GM19395 (cell line): ENCODE measurements at regions not wholly inside any gene's neighbourhood (a gene's known extent, or its start where the extent isn't known, plus 50 kb on each side); places are given as distances from the start of the nearest gene placed in this dataset.
"Not testable (repeated sequence)": the region's sequence is repeated elsewhere in the genome, so short reads cannot be mapped to it uniquely, and the experiment has no call there.

ENCODE experiments used
- ATAC-seq: cut with Tn5 transposase; IDR thresholded peaks from one replicate; pipeline ENCODE4 v1.9.1; 2021; ENCODE audit warnings: mild to moderate bottlenecking, moderate library complexity; ENCODE audit not compliant: unreplicated experiment

DNA sequence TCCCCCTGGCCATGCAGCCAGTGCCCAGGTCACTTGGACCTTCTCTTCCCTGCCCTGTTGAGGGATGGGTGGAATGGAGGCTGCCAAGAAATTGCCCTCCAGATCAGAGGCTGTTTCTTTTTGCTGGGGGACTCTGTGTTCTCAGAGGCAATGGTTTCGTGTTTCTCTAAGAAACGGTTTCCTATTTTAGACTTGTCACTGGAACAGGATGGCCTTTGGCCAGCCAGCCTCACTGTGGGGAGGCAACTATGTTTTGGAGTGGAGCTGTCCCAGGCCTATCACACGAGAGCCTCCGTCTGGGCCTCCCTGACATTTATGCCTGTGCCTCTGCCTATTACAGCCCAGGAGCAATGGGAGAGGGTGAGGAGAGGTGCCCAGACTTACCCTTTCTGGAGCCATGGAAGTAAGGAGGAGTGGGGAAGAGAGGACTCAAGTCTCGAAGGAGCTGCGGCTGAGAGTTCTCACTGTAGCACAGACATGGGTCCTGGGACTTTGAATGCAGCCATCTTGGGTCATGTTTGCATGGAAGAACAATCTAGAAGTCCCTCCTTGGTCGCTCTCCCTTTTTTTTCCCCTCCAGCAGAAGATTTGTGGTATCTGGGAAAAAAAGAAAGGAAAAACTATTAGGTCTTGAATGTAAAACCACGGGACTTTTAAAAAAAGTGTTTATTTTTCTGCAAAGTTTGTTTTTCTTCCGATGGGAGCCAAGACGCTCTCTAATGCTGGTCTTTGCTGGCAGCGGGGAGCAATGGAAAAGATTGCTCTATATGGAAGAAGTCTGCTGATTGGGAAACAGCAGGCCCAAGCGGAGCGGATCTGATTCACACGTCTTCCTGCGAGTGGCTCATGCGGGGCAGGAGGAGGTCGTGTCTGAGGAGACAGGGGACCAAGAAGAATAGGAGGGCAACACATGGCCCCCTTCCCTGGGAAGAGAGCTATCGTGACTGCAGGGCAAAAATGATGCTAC lies 219.2 kb downstream of the FOXD2 start:
- no peak for ATAC-seq

GRCh38 chr1:47658161-47658920 lies 220.5 kb downstream of the FOXD2 start:
- no peak for ATAC-seq

GRCh38 chr1:47659146-47659545 lies 221.3 kb downstream of the FOXD2 start:
- ATAC-seq, result no peak

- ATAC-seq, result no peak
These were observed 222.8 kb downstream of the FOXD2 start for GRCh38 chr1:47660622-47661021.

DNA sequence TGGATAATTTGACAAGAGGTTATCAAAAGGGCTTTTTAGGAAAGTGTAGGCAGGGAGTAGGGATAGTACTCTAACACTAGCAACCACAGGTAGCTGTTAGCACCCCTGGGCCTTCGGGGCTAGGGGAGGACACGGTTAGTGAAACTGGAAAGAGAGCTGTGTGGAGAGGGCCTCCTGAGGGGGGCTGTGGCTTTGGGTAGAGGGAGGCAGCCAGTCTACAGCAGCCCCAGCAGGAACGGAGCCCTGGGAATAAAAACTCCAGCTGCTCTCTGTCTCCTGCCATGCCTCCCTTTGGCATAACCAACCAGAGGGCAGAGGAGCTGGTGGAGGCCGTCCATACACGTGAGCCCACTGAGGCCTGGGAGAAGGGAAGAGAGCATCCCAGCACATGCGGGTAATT lies 223.2 kb downstream of the FOXD2 start:
- ATAC-seq, result no peak

GRCh38 chr1:47662068-47662467 lies 224.2 kb downstream of the FOXD2 start:
- ATAC-seq, result no peak

- no peak for ATAC-seq
These were observed 225.4 kb downstream of the FOXD2 start for GRCh38 chr1:47663286-47663685.

DNA sequence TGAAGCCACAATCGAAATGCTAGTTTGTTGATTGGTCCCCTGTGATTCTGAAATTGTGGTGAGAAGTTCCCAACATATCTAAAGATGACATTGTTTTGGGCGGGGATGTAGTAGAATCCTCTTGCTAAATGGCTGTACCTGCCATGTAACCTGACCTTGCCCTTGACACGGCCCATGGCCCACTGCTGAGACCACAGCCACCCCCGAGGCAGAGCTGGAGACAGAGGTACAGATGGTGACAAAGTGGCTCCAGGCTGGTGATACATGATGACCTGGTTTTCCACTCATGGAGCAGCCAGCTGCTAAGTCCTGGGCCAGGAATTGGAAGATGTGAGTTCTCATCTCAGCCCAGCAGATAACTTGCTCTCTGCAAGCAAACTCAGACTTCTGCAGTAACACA lies 226.5 kb downstream of the FOXD2 start:
- no peak for ATAC-seq

- not testable (repeated sequence) for ATAC-seq
These were observed 227.1 kb downstream of the FOXD2 start for GRCh38 chr1:47664896-47665295.

- no peak for ATAC-seq
These were observed 231.3 kb downstream of the FOXD2 start for GRCh38 chr1:47669081-47669585.

DNA sequence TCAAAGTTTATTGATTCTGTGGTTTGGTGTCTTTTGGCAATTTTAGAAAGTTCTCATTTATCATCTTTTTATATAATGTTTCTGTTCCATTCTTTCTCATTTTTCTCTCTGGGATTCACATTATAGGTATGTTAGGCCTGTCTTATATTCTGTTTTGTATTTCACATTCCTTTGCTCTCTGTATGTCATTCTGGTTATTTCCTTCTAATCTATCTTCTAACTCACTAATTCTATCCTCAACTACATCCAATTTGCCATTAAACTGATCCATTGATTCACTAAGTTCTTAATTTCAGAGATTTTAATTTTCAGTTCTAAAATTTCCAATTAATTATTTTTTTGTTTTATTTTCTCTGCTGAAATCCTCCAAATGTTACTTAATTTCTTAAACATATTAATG lies 234.8 kb downstream of the FOXD2 start:
- ATAC-seq, result no peak

GRCh38 chr1:47674189-47674588 lies 236.3 kb downstream of the FOXD2 start:
- ATAC-seq, result no peak

DNA sequence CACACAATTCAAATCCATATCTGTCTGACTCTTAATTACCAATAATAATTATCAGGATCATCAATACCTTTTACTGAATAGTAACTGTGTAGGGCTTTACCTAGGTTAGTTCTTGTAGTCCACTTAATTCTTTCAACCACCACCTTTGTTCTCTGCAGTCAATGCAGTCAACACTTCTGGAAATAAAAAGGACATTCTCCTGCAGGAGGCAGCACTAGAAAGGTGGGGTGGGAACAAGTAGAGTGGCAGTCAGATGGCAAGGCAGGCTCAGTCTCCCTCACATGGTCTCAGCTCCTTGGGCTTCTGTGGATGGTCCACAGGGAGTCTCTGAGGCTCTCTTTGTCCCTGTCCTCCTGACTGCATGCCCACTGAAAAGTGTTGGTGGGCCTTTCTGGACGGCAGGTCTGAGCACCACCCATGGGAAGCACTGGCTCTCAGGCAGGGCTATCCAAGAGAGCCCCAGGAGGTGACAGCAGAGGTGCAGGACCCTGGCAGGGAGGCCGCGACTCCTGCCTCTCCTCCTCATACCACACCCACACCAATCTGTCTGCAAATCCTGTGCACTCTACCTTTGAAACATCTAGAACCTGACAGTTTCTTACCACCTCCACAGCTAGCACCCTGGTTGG lies 237.3 kb downstream of the FOXD2 start:
- ATAC-seq, result no peak

- no peak for ATAC-seq
These were observed 237.9 kb downstream of the FOXD2 start for GRCh38 chr1:47675721-47676120.

- ATAC-seq, result no peak
These were observed 238.6 kb downstream of the FOXD2 start for GRCh38 chr1:47676311-47677054.

DNA sequence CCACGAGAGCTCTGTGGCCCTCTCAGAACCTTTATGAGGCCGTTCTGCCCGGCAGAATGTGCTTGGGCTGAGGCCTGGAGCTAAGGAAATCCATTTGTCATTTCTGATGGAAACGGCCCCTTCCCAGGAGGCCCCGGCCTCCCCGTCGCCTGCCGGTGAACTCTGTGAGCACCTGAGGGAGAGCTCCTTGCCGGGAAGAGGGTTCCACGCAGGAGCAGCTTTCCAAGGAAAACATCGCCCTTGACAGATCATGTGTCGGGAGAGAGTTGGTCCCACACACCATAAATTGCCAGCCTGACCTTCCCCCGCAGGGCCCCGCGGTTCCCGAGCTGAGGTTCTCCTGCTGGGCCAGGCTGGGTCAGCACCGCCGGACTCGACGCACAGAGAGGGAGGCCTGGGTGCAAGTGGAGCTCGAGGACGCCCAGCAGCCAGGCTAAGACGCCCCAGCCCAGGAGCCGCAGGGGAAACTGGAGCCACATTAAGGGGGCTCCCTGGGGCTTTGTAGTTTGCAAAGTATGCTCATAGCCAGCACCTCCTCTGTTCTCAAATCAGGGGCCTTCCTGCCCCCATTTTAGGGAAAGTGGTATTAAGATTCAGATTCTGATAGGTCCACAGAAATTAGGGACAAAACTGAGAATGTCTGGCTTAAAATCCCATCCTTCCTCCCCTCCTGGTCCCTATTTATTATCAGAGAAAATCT lies 239.5 kb downstream of the FOXD2 start:
- no peak for ATAC-seq

- ATAC-seq, result no peak
These were observed 240.7 kb downstream of the FOXD2 start for GRCh38 chr1:47678464-47678980.

- ATAC-seq, result no peak
These were observed 241.5 kb downstream of the FOXD2 start for GRCh38 chr1:47679301-47679791.

- ATAC-seq, result no peak
These were observed 242.0 kb downstream of the FOXD2 start for GRCh38 chr1:47679826-47680225.
